NCI-H2107 (cell line): ENCODE measurements at regions not wholly inside any gene's neighbourhood (a gene's known extent, or its start where the extent isn't known, plus 50 kb on each side); places are given as distances from the start of the nearest gene placed in this dataset.
"Not testable (repeated sequence)": the region's sequence is repeated elsewhere in the genome, so short reads cannot be mapped to it uniquely, and the experiment has no call there.

Experiments used
- DNase-seq: peaks from one replicate; lab custom pipeline; 2025; lab: John Stamatoyannopoulos, UW

DNA sequence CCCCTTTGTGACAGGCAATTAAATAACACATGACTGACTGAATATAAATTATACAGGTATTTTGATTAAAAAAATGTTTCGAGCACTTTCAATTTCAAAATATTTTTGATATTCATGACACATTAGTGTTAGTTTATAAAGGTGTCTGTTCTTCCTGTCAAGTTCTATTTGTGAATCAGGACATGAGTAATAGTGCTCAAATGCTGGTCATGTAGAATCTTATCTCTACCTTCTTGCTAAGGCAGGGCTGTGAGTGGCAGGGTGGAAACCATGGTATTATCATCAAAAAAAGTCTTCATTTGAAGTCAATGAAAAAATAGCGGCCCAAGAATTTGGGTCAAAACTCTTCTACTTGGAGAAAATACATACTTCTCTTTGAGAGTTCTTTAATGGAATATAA lies 250.2 kb downstream of the DACT1 start:
- DNase-seq = no peak

DNA sequence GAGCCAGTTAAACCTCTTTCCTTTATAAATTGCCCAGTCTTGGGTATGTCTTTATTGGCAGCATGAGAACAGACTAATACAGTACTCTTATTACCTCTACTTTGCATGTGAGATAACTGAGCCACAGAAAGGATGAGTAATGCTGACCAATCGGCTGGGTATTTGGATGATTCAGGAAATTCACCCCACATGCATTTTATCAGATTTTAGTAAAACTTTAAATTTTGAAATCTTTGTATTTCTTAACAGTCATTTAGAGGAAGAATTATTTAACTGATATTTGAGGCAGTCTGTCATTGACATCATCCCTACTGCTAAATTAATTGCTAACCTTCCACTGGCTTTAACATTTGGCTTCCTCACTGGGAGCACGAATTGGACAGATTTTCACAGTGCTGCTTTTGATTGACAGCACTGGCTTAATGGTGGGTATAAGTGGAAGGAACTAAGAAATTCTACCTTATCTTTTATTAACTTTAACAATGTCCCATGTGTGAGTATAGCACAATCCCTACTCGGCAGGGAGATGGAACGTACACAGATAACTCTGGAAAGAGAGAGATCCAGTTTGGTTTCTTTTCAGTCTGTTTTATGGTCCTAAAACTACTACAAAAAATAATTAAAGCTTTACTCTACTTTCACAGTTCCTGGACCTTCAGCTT lies 261.0 kb downstream of the DACT1 start:
- DNase-seq = no peak

DNA sequence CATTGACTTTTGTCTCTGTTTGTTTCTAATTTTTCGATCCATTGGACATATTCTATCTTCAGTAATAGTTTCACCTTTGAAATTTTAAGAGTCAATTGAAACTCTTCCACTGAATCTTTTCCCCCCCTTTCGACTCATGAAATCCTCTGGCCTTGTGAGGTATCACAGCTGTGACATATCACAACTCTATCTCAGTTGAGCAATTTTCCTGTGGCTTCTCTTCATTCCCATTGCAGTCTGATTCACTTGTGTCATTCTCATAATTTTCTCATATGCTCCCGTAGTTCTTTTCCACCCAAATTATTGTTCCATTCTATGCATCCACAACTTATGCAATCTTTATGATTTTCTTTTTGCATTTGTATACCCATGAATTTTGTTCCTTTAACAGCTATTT lies 261.6 kb downstream of the DACT1 start:
- DNase-seq = no peak

DNA sequence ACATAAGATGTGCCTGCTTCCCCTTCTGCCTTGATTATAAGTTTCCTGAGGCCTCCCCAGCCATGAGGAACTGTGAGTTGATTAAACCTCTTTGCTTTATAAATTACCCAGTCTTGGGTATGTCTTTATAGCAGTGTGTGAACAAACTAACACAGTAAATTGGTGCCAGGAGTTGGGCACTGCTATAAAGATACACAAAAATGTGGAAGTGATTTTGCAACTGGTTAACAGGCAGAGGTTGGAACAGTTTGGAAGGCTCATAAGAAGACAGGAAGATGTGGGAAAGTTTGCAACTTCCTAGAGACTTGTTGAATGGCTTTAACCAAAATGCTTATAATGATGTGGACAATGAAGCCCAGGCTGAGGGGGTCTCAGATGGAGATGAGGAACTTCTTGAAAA lies 264.1 kb downstream of the DACT1 start:
- no peak for DNase-seq

DNA sequence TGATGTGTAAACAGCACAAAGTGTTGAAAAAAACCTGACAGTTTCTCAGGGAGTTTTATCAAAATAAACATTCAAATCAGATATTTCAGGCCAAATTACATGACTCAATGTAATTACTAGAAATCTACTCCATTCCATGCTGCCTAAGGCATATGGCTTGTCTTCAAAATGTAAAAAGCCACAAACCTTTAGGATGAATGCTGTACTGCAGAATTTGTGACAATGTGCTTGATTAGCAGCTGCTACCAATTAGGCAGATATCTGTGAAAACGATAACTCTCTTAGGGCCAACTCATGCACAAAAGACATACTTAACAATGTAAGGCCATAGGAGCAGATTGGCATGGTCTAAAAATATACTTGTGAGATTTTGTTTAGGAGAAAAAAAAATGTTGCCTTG lies 267.0 kb downstream of the DACT1 start:
- DNase-seq = no peak

DNA sequence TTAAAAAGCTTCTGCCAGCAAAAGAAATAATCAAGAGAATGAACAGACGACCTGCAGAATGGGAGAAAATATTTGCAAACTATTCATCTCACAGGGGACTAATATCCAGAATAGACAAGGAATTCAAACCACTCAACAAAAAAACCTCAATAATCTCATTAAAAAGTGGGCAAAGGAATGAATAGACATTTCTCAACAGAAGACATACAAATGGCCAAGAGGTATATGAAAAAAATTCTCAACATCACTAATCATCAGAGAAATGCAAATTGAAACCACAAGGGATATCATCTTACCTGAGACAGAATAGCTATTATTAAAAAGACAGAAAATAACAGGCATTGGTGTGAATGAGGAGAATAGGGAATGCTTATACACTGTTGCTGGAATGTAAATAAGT lies 270.0 kb downstream of the DACT1 start:
- DNase-seq = no peak

DNA sequence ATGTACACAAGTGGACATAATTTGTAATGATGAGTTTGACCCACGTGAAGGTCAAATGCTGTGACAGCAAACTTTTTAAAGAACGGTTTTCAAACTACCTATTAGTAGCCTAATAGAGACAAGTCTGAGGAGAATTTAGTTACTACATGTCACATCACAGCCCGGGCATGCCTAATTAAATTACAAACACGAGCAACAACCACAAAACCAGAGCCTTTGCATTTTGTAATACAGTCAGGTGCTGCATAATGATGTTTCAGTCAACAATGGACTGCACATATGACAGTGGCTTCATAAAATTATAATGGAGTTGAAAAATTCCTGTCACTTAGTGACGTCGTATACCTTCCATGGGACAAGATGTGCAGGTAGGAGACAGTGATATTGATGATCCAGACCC lies 274.5 kb downstream of the DACT1 start:
- DNase-seq = no peak

DNA sequence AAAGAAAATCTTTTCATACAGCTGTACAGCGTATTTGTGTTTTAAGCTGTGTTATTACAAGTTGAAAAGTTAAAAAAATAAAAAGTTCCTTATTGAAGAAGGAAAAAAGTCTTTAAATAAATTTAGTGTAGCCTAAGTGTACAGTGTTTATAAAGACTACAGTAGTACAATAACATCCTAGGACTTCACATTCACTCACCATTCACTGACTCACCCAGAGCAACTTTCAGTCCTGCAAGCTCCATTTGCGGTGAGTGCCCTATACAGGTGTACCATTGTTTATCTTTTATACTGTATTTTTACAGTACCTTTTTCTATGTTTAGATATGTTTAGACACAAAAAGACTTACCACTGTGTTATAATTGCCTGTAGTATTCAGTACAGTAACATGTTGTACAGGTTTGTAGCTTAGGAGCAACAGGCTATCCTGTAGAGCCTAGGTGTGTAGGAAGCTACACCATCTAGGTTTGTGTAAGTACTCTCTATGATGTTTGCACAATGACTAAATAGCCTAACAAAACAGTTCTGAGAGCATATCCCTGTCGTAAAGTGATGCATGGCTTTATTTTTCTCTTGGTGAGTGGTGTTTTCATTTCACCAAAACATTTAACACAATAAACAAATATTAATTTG lies 275.2 kb downstream of the DACT1 start:
- no peak for DNase-seq

DNA sequence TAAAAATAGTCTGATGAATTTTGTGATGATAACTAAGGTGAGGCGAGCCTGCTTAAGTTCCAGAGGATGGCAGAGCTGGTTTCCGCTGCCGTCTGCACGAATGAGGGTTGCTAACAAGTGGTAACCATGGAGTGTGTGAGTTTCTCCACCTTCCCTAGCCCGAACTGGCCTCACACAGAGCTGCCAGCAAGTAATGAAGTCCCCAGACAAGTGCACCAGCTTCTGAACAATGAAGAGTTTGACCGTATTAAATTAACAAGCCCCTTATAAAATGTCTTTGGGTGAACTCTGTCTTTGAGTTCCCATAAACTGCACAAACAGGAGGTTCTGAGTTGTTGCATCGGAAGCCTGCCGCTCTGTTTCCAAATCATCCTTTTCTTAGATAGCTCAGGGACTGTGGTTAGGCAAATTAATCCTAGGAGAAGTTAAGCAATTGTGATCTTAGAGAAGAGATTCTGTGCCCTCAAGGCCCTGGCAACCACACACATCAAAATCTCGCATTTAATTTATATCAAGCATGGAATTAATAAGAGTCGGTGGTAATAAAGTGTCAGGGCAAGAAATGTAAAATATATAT lies 274.1 kb upstream of the DAAM1 start:
- DNase-seq = no peak

DNA sequence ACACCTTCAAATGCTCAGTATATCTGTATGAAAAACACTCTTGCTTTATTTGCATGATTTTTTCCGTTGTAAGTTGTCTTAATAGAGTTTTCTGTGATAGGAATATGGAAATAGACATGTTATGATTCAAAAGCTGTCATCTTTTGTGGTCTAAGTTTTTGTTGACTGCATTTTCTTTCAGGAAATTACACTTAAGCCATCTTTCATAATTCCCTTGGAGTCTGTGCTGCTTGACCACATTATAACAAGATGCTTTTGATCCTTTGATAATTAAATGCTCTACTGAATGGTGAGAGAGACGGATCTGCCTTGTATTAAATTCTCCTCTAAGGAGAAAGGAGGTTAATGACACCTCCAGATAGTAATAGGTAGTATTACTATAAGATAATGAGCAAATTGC lies 272.8 kb upstream of the DAAM1 start:
- no peak for DNase-seq

DNA sequence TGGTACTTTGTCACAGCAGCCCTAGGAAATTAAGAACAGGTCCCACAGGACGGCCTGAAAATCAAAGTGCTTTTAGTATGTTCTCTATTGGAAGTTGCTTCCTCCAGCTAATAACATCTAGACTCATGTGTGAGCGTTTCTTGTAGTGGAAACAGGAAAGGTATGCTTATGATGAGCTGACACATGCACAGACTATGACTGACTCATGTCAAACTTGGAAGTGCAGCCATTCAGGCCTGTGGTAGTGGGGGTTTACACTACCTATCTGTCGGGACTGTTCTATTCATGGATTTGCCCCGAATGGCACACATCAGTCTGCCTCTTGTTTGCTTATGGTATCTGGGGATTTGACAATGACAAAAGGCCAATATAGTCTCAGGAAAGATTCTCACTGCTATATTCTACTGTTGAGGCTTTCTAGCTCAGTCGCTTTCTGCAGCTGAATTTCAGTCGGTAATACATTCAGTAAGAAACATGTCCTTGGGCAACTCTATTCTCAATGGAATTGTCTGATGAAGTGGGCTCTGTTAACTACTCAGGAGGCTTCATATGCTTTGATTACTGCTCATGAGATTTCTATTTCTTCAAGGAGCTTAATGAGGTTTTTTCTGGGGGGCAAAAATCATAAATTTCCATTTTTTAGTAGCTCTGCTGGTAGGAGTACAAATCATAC lies 270.3 kb upstream of the DAAM1 start:
- DNase-seq = no peak

DNA sequence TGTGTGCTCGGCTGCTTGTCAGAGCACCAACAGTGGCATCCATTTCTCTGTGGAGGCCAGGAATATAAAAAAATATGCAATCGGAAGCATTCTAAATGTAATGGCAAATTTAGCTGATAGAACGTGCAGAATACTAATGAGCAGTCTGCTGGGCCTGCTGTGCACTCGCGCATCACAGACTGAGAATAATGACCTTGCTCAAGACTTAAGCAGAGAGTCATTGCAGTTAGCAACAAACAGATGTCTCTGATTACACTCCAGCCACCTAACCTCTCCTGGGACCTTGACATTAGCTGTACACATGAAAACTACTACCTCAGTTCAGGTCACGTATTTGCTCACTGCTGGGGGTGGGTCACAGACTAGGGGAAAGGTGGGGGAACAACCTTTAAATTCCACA lies 269.2 kb upstream of the DAAM1 start:
- peak; percentile 18 for DNase-seq

DNA sequence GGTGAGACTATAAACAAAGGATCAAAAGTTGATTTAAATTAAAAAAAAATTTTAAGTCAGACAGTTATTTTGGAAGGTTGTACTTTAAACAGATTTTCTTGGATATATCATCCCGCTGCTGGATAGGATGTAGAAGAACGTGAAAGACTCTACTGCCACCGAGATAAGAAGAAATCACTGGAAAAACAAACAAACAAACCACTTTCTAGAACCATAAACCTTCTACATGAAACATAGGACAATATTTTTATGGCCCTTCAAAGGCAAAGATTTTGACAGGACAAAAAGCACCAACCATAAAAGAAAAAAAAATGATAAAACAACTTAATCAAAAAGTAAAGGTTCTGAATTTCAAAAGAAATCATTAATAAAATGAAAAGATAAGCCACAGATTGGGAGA lies 268.2 kb upstream of the DAAM1 start:
- no peak for DNase-seq

DNA sequence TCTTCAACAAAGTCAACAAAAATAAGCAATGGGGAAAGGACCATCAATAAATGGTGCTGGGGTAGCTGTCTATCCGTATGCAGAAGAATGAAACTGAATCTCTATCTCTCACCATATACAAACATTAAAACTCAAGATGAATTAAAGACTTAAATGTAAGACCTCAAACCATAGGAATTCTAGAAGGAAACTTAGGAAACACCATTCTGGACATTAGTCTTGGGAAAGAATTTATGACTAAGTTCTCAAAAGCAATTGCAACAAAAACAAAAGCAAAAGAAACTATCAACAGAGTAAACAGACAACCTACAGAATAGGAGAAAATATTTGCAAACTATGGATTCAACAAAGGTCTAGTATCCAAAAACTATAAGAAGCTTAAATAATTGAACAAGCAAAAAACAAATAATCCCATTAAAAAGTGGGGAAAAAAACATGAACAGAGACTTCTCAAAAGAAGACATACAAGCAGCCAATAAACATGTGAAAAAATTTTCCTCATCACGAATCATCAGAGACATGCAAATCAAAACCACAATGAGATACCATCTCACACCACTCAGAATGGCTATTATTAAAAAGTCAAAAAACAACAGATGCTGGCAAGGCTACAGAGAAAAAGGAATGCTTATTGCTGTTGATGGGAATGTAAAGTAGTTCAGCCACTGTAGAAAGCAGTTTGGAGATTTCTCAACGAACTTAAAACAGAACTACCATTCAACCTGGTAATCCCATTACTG lies 266.1 kb upstream of the DAAM1 start:
- DNase-seq = not testable (repeated sequence)

DNA sequence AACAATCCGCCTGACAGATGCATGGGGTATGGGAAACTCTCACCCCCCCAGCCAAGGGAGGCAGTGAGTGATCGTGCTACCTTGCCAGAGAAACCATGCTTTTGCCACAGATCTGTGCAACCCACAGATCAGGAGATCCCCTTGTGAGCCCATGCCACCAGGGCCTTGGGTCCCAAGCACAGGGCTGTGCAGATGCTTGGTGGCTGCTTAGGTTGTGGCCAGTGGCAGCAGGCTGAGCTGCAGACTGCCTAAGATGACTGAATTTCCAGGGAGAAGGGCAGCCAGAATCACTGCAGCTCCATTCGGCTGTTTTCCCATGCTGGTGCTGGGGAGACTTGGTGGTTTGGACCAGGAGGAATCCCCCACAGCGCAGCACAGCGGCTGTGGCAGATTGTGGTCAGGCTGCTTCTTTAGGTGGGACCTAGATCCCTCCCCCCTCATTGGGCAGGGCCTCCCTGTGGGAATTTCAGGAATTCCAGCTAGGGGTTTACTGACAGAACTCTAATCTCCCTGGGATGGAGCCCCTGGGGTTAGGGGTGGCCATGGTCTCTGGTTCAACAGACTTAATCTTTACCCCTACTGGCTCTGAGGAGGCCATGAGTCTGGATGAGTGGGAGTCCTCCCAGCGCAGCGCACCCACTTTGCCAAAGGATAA lies 264.6 kb upstream of the DAAM1 start:
- DNase-seq = no peak

DNA sequence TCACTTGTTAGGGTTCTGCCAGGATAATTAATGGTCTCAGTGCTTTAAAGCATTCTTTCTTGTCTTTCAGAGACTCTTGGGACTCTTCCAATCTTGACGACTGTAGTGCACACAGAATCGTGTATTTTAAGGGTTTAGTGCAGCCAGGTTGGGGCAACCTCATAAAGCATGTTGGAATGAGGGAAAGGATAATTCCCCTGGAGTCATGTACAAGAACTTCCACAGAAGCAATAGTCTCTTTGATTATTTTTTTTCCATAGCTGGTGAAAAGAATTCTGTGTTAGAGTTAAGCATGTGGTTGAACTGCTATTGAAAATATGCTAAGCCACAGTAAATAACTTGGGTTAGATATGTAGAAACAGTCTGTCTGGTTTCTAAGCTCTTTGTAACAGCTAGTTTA lies 246.8 kb upstream of the DAAM1 start:
- no peak for DNase-seq

DNA sequence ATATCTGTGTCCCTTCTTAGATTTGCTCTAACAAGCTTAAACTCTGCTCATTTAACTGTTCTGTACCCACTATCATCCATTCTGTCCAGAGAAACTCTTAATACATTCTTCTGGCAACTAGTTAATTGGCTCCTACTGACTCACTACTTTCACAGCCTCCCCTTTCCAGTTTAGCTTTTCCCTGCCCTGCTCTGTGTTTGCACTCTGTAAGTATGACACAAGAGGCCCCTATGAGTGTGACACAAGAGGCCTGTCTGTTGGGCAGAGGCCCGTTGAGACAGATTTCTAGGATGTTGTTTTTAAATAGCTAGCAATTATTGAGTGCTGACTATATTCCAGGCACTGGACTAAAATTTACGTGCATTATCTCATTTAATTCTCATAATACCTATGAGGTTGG lies 246.0 kb upstream of the DAAM1 start:
- DNase-seq = no peak

DNA sequence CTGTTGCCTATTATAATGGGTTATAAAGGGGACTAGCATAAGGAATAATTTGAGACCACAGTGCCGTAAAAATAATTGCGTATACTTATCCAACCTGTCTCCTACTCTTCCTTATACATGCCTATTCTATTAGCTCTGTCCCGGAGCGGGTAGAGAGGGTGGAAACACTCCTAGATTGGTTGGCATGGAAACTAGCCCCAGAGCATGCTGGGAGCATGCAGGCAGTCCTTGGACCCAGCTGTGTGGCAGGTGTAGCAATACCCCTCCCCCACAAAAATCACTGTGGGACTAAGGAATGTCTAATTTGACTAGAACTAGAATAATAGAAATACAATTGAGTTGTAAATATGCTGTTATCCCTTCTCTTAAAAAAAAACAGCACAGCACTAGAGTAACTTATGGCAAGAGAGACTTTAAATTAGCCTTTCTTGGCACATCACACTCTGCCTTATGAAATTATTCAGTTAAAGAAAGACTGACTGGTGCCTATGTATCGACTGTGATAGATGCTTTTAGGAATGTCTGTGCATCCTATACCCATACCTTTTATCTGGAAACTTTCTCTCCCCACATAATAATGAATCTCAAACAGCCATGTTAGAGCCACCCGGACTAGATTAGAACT lies 244.0 kb upstream of the DAAM1 start:
- DNase-seq = peak; percentile 58

DNA sequence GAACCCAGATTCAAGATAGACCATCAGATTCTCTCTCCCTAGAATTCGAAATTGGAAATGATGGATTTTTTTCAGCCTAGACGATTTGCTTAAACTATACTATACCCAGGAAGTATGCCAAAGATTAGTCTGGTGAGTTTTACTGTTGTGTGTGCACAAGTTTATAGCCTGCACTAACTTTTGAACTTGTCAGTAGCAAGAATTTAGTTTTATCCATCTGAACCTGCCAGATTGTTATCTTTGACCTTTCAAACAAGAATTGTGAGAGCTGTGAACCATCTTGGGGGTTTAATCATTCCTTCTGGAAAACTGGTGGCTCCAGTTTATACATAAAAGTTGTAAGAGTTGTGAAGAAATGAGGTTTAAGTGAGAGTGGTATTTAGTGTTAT lies 243.5 kb upstream of the DAAM1 start:
- no peak for DNase-seq

DNA sequence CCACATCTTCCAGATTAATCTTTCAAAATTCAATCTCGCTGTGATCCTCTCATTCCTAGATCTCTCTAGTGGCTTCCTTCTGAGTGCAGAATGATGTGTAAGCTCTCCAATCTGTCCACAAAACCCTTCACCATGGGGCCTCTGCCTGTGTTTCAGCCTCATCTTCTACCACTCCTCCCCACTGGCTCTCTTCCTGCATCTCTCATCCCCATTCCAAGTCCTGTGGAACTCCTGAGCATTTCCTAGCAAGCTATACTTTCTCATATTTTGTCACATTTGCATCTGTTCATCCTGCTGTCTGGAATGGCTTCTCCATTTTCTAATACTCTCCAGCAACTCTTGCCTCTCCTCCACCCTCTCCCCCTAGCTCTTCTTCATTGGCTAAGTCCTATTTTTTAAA lies 242.0 kb upstream of the DAAM1 start:
- no peak for DNase-seq

DNA sequence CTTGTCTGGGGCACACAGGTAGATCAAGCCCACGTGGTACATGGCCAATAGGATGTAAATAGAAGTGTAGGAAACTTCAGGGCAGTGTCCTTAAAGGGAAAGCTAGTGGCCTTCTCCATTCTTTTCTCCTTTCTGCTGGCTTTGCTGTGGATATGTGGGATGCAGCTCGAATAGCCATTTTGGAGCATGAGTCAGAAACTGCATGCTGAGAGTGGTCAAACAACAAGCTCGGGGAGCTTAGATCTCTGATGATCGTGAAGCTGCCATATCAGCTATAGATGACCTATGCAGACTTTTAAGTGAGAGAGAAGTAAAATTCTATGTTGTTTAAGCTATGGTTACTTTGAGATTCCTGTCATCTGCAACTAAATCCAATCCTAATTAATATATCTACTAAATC lies 241.3 kb upstream of the DAAM1 start:
- no peak for DNase-seq
